Breast epithelium (tissue), 3 donors: ENCODE measurements at regions not wholly inside any gene's neighbourhood (a gene's known extent, or its start where the extent isn't known, plus 50 kb on each side); places are given as distances from the start of the nearest gene placed in this dataset.

ENCODE experiments used
- POLR2A ChIP-seq: fragments of 450-650 bp; IDR thresholded peaks from one replicate; pipeline ENCODE4 v1.6.1; 2016; ENCODE audit warnings: antibody characterized with exemption, mild to moderate bottlenecking, moderate library complexity
- POLR2AphosphoS5 ChIP-seq, 3 donors: sonication (generic); formaldehyde crosslinking; IDR thresholded peaks; one replicate each; pipeline ENCODE4 v1.6.1; 2017; ENCODE audit warnings: antibody characterized with exemption in 3 of 3
- TF ChIP-seq, protein P1 (sequence below), 3 donors: fragments of 450-650 bp; IDR thresholded peaks; one replicate each; pipeline ENCODE4 v1.5.1; 2016 to 2017; ENCODE audit warnings: antibody characterized with exemption in 3 of 3, mild to moderate bottlenecking in 3 of 3, moderate library complexity in 3 of 3

DNA sequence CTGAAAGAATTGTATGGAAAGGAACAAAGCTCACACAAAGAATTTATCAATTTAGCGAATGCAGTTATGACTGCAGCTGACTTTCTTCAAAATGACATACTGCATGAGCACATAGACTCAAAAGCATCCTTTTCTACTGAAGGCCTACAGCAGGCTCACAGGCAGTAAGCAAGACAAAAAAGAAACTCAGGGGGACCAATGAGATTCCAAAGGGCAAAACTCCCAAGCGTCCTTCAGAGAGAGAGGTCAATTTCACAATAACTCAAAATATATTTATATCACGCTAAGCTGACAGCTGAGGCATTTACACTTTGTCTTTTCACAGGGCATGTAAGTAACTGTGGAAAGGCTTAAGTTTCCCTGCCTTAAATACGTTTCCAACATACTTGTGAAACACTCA is 427.9 kb upstream of the RASGRP1 start:
- TF ChIP-seq, protein P1, sequence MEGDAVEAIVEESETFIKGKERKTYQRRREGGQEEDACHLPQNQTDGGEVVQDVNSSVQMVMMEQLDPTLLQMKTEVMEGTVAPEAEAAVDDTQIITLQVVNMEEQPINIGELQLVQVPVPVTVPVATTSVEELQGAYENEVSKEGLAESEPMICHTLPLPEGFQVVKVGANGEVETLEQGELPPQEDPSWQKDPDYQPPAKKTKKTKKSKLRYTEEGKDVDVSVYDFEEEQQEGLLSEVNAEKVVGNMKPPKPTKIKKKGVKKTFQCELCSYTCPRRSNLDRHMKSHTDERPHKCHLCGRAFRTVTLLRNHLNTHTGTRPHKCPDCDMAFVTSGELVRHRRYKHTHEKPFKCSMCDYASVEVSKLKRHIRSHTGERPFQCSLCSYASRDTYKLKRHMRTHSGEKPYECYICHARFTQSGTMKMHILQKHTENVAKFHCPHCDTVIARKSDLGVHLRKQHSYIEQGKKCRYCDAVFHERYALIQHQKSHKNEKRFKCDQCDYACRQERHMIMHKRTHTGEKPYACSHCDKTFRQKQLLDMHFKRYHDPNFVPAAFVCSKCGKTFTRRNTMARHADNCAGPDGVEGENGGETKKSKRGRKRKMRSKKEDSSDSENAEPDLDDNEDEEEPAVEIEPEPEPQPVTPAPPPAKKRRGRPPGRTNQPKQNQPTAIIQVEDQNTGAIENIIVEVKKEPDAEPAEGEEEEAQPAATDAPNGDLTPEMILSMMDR (IDR thresholded peaks at IDR 0.05), result no peak
- TF ChIP-seq POLR2AphosphoS5 (IDR thresholded peaks at IDR 0.05) (no peak), POLR2A (no peak)
